Neural progenitor cell (in vitro differentiated cells): ENCODE measurements at regions not wholly inside any gene's neighbourhood (a gene's known extent, or its start where the extent isn't known, plus 50 kb on each side); places are given as distances from the start of the nearest gene placed in this dataset.

Experiments used
- DNase-seq: peaks from one replicate; pipeline ENCODE4 v3.0.0-alpha.2; 2016; ENCODE audit warnings: low spot score
- H2AFZ ChIP-seq: fragments of 200-600 bp; sonication (generic); replicated peaks from 2 replicates; pipeline ENCODE4 v1.6.1; 2016; ENCODE audit warnings: antibody characterized with exemption
- H3F3A ChIP-seq: fragments of 200-600 bp; sonication (generic); 2 replicates; pipeline ENCODE4 v1.6.1; 2016; ENCODE audit warnings: antibody characterized with exemption, low read depth
- H3K27ac ChIP-seq: fragments of 200-600 bp; sonication (generic); 2 replicates; pipeline ENCODE4 v1.5.1; 2016; ENCODE audit warnings: mild to moderate bottlenecking
- H3K27me3 ChIP-seq: fragments of 200-600 bp; sonication (generic); 2 replicates; pipeline ENCODE4 v1.6.1; 2016; ENCODE audit warnings: mild to moderate bottlenecking, moderate library complexity
- H3K36me3 ChIP-seq: fragments of 200-600 bp; sonication (generic); 2 replicates; pipeline ENCODE4 v1.5.1; 2016
- H3K4me1 ChIP-seq: fragments of 200-600 bp; sonication (generic); 2 replicates; pipeline ENCODE4 v1.6.1; 2016; ENCODE audit warnings: mixed run types
- H3K4me2 ChIP-seq: fragments of 200-600 bp; sonication (generic); 2 replicates; pipeline ENCODE4 v1.6.1; 2016
- H3K4me3 ChIP-seq: fragments of 200-600 bp; sonication (generic); 2 replicates; pipeline ENCODE4 v1.5.1; 2016
- H3K79me2 ChIP-seq: fragments of 200-600 bp; sonication (generic); 2 replicates; pipeline ENCODE4 v1.6.1; 2016; ENCODE audit warnings: low read depth
- H3K9ac ChIP-seq: fragments of 200-600 bp; sonication (generic); 2 replicates; pipeline ENCODE4 v1.6.1; 2016
- H3K9me3 ChIP-seq: fragments of 200-600 bp; sonication (generic); 2 replicates; pipeline ENCODE4 v1.5.1; 2016; ENCODE audit warnings: low read depth
- H4K20me1 ChIP-seq: fragments of 200-600 bp; sonication (generic); 2 replicates; pipeline ENCODE4 v1.6.1; 2016; ENCODE audit warnings: low read depth
- H3K27ac Mint-ChIP-seq: 3 replicates; pipeline ENCODE4 v1.8.0; 2021; ENCODE audit warnings: mixed read lengths
- H3K27me3 Mint-ChIP-seq: 2 replicates; pipeline ENCODE4 v1.8.0; 2022; ENCODE audit warnings: low read depth, mild to moderate bottlenecking, inconsistent platforms, moderate library complexity, mixed read lengths; ENCODE audit not compliant: insufficient read depth
- H3K36me3 Mint-ChIP-seq: 3 replicates; pipeline ENCODE4 v1.8.0; 2021; ENCODE audit warnings: mixed read lengths
- H3K4me1 Mint-ChIP-seq: 3 replicates; pipeline ENCODE4 v1.8.0; 2021; ENCODE audit warnings: mixed read lengths
- H3K4me3 Mint-ChIP-seq: 3 replicates; pipeline ENCODE4 v1.8.0; 2021; ENCODE audit warnings: mild to moderate bottlenecking, moderate library complexity, mixed read lengths
- H3K9me3 Mint-ChIP-seq: 3 replicates; pipeline ENCODE4 v1.8.0; 2020; ENCODE audit warnings: mixed read lengths
- CTCF ChIP-seq: fragments of 200-600 bp; sonication (generic); IDR thresholded peaks from 2 replicates; pipeline ENCODE4 v1.5.1; 2017; ENCODE audit warnings: antibody characterized with exemption, mild to moderate bottlenecking
- EZH2 ChIP-seq: fragments of 200-600 bp; sonication (generic); IDR thresholded peaks from 2 replicates; pipeline ENCODE4 v1.6.1; 2017; ENCODE audit warnings: antibody characterized with exemption, mild to moderate bottlenecking, moderate library complexity
- EZH2phosphoT487 ChIP-seq: fragments of 200-600 bp; sonication (generic); IDR thresholded peaks from 2 replicates; pipeline ENCODE4 v1.6.1; 2017; ENCODE audit warnings: antibody characterized with exemption

DNA sequence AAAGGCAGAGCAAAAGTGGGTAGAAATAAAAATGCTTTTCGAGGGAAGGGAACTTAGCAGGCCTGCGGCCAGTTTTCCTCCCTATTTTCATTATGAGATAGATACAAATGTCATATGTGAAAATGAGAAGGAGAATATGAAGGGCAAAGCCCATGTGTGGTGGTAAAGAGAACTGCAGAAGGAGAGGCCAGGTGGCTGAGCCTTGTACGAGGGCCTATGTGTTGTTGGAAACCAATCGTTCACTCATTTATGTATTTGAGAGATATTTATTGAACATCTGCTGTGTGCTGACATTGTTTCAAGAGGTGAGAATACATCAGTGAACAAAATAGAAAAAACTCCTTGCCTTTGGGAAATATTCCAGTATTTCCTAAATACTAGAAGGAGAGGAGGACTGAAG is 147.7 kb downstream of the SH3BGRL2 start:
- no peaks in the 10 kb centered on the region for H3K36me3 Mint-ChIP-seq
- no peaks in the 10 kb centered on the region for H3K27me3 Mint-ChIP-seq
- H3K9ac ChIP-seq = no peak overlapping the region
- H3K9me3 Mint-ChIP-seq = no peaks in the 10 kb centered on the region
- no peaks in the 10 kb centered on the region for H4K20me1 ChIP-seq
- H3F3A ChIP-seq = no peaks in the 10 kb centered on the region
- H3K4me2 ChIP-seq = no peak overlapping the region
- peaks cover 4% of the 10 kb centered on the region for H3K4me1 ChIP-seq
- peaks cover 6% of the 10 kb centered on the region for H3K4me1 Mint-ChIP-seq
- DNase-seq = no peak
- no peaks in the 10 kb centered on the region for H3K79me2 ChIP-seq
- H3K27me3 ChIP-seq = no peaks in the 10 kb centered on the region
- H3K9me3 ChIP-seq = no peaks in the 10 kb centered on the region
- peak overlapping the region; percentile 32 for H2AFZ ChIP-seq
- no peak overlapping the region for H3K27ac Mint-ChIP-seq
- no peaks in the 10 kb centered on the region for H3K36me3 ChIP-seq
- no peak overlapping the region for H3K27ac ChIP-seq
- no peak overlapping the region for H3K4me3 ChIP-seq
- TF ChIP-seq EZH2phosphoT487 (no peak), CTCF (no peak)
- no peak overlapping the region for H3K4me3 Mint-ChIP-seq

DNA sequence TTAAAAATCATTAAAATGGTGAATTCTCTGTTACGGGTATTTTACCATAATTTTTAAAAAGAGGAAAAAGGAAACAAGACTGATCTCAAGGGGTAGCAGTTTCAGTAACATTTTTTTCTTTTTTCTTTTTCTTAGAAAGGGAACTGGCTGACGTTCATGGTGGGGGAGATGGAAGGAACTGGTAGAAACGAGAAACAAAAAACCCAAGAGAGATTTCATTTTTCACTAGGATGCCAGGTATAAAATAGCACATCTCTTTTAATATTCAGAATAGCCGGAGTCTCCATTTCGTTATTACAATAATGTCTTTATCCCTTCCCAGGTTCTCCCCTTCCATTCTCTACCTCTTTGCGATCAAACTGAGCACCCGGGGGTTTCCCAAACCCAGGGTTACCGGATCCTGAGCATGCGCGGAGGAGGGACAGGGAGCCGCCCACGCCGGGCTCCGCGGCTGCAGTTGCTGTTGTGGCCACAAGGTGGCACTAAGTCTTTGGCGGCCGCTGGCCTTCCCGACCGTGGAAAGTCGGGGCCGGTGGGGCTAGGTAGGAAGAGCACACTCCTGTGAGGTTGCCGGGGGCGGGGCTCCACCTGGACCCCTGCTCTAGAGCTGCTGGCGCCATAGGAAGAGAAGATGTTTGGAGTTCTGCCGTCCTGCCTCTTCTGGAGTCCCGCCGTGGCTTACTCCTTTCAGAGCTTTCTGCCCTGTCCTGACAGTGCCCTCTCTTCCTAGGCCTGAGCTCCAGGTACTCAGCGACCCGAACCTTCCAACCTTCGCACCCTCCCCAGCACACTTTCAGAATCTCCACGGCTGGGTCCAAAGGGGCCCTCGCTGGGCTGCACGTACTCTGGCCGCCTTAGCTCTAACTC is 146.8 kb downstream of the SH3BGRL2 start:
- Histone ChIP-seq H3K4me2 (peak overlapping the region; percentile 44), H3K79me2 (no peaks in the 10 kb centered on the region), H3K4me3 (no peak overlapping the region), H3K36me3 (no peaks in the 10 kb centered on the region), H4K20me1 (no peaks in the 10 kb centered on the region), H2AFZ (peak overlapping the region; percentile 56), H3K9ac (no peak overlapping the region), H3K27ac (no peak overlapping the region), H3K27me3 (no peaks in the 10 kb centered on the region), H3F3A (no peaks in the 10 kb centered on the region), H3K9me3 (no peaks in the 10 kb centered on the region), H3K4me1 (peaks cover 4% of the 10 kb centered on the region)
- H3K27me3 Mint-ChIP-seq = no peaks in the 10 kb centered on the region
- no peaks in the 10 kb centered on the region for H3K36me3 Mint-ChIP-seq
- peaks cover 6% of the 10 kb centered on the region for H3K4me1 Mint-ChIP-seq
- peak overlapping the region; percentile 46 for H3K4me3 Mint-ChIP-seq
- TF ChIP-seq CTCF = peak; percentile 99
- TF ChIP-seq EZH2 = peak; percentile 22
- no peak for TF ChIP-seq EZH2phosphoT487
- peak; percentile 84 for DNase-seq
- no peaks in the 10 kb centered on the region for H3K9me3 Mint-ChIP-seq
- H3K27ac Mint-ChIP-seq = no peak overlapping the region

GRCh38 chr6:79776076-79776475 is 144.9 kb downstream of the SH3BGRL2 start:
- no peak overlapping the region for H3K27ac Mint-ChIP-seq
- H3K36me3 Mint-ChIP-seq = no peaks in the 10 kb centered on the region
- Histone ChIP-seq H3K36me3 (no peaks in the 10 kb centered on the region), H3K79me2 (no peaks in the 10 kb centered on the region), H3K4me3 (no peak overlapping the region), H3K27ac (no peak overlapping the region), H3F3A (no peaks in the 10 kb centered on the region), H3K27me3 (no peaks in the 10 kb centered on the region), H3K9me3 (no peaks in the 10 kb centered on the region), H4K20me1 (no peaks in the 10 kb centered on the region), H2AFZ (no peak overlapping the region), H3K4me1 (peaks cover 13% of the 10 kb centered on the region), H3K4me2 (no peak overlapping the region), H3K9ac (no peak overlapping the region)
- DNase-seq = no peak
- H3K4me1 Mint-ChIP-seq = peaks cover 6% of the 10 kb centered on the region
- no peaks in the 10 kb centered on the region for H3K9me3 Mint-ChIP-seq
- TF ChIP-seq EZH2 (no peak), EZH2phosphoT487 (no peak), CTCF (no peak)
- H3K4me3 Mint-ChIP-seq = no peak overlapping the region
- H3K27me3 Mint-ChIP-seq = no peaks in the 10 kb centered on the region
